Retina (tissue), 1 donor: ENCODE measurements at regions not wholly inside any gene's neighbourhood (a gene's known extent, or its start where the extent isn't known, plus 50 kb on each side); places are given as distances from the start of the nearest gene placed in this dataset.
A peak's percentile ranks its signal among the peaks of the same experiment; 100 is the strongest.

Experiments
- DNase-seq: peaks from one replicate; pipeline ENCODE4 v3.0.0-alpha.2; 2016

GRCh38 chr3:194837457-194838127 is 151.9 kb downstream of the FAM43A start:
- no peak for DNase-seq

- no peak for DNase-seq
These were observed 152.6 kb downstream of the FAM43A start for GRCh38 chr3:194838236-194838635.

- no peak for DNase-seq
These were observed 155.2 kb downstream of the FAM43A start for GRCh38 chr3:194840661-194841514.

GRCh38 chr3:194841515-194841841 is 155.8 kb downstream of the FAM43A start:
- DNase-seq: no peak

GRCh38 chr3:194843556-194843955 is 157.9 kb downstream of the FAM43A start:
- DNase-seq: no peak

- DNase-seq: no peak
These were observed 158.4 kb downstream of the FAM43A start for GRCh38 chr3:194844046-194844445.

GRCh38 chr3:194849166-194849875 is 163.6 kb downstream of the FAM43A start:
- DNase-seq: no peak

- DNase-seq: no peak
These were observed 165.6 kb downstream of the FAM43A start for GRCh38 chr3:194851254-194851653.

- DNase-seq: no peak
These were observed 166.3 kb downstream of the FAM43A start for GRCh38 chr3:194851941-194852340.

GRCh38 chr3:194852345-194852744 is 166.7 kb downstream of the FAM43A start:
- DNase-seq: no peak

GRCh38 chr3:194852831-194853508 is 167.3 kb downstream of the FAM43A start:
- DNase-seq: no peak

GRCh38 chr3:194854206-194854605 is 168.5 kb downstream of the FAM43A start:
- DNase-seq: no peak

- no peak for DNase-seq
These were observed 169.1 kb downstream of the FAM43A start for GRCh38 chr3:194854659-194855390.

- DNase-seq: no peak
These were observed 170.6 kb downstream of the FAM43A start for GRCh38 chr3:194856296-194856695.

GRCh38 chr3:194857469-194858113 is 171.9 kb downstream of the FAM43A start:
- DNase-seq: peak; percentile 64

GRCh38 chr3:194858382-194858781 is 172.7 kb downstream of the FAM43A start:
- no peak for DNase-seq

- peak; percentile 47 for DNase-seq
These were observed 175.0 kb downstream of the FAM43A start for GRCh38 chr3:194860725-194861124.

GRCh38 chr3:194861375-194861774 is 175.7 kb downstream of the FAM43A start:
- no peak for DNase-seq

GRCh38 chr3:194865061-194865460 is 179.4 kb downstream of the FAM43A start:
- DNase-seq: no peak

GRCh38 chr3:194865615-194866014 is 179.9 kb downstream of the FAM43A start:
- DNase-seq: no peak

- no peak for DNase-seq
These were observed 180.6 kb downstream of the FAM43A start for GRCh38 chr3:194866236-194866635.
